ENCODE measurements at regions not wholly inside any gene's neighbourhood (a gene's known extent, or its start where the extent isn't known, plus 50 kb on each side); places are given as distances from the start of the nearest gene placed in this dataset.

DNA sequence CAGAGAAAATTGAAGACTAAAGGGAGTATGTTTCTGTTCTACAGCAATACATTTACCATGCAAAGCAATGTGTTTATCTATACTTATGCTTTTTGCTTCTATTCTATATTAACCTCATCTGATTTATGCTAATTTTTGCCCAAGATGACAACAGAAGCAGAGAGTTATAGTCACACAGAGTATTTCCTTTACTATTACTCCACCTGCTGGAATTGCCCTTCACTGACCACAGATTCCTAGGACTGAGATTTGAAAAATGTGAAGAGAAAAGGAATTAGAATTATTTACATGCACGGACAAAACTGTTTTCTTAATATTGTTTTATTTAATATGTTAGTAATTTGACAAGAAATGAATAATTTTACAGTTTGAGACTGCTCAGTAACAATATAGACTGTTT lies 745.6 kb downstream of the VGLL3 start:
- POLR2A ChIA-PET (ENCODE audit: low non-redundant PET), result no interaction called here
- CTCF ChIA-PET, result interaction anchor here (0.6 to 0.9 kb wide), 2 partner anchors 412 to 426 kb away, joined by 3 to 4 read pairs; no protein-coding TSS in a partner anchor
- no peak for DNase-seq (ENCODE audit: low spot score)
- TF ChIP-seq, protein P1, sequence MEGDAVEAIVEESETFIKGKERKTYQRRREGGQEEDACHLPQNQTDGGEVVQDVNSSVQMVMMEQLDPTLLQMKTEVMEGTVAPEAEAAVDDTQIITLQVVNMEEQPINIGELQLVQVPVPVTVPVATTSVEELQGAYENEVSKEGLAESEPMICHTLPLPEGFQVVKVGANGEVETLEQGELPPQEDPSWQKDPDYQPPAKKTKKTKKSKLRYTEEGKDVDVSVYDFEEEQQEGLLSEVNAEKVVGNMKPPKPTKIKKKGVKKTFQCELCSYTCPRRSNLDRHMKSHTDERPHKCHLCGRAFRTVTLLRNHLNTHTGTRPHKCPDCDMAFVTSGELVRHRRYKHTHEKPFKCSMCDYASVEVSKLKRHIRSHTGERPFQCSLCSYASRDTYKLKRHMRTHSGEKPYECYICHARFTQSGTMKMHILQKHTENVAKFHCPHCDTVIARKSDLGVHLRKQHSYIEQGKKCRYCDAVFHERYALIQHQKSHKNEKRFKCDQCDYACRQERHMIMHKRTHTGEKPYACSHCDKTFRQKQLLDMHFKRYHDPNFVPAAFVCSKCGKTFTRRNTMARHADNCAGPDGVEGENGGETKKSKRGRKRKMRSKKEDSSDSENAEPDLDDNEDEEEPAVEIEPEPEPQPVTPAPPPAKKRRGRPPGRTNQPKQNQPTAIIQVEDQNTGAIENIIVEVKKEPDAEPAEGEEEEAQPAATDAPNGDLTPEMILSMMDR (conservative IDR thresholded peaks at IDR 0.05; ENCODE audit: low read depth), result no peak
- no peak overlapping the region for H3K27ac ChIP-seq

DNA sequence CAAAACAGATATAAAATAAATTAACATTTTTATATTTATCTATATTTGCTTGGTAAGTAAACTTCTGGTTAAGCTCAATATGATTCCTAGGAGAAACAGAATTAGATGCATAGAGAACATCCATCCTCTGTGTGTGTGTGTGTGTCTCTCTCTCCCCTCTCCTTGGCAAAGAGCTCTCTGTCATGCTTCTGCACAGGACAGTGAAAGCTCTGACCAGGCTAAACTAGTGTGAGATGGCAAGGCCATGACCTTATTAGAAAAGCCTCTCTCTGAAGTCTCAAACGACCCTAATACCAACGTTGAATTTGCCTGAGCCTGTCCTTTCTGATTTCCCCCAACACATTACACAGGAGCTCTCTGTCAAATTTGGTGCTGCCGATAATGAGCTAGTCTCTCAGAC lies 746.0 kb downstream of the VGLL3 start:
- POLR2A ChIA-PET (ENCODE audit: low non-redundant PET), result no interaction called here
- no peak overlapping the region for H3K27ac ChIP-seq
- CTCF ChIA-PET, result interaction anchor here (0.6 to 0.9 kb wide), 2 partner anchors 412 to 425 kb away, joined by 3 to 4 read pairs; no protein-coding TSS in a partner anchor
- no peak for DNase-seq (ENCODE audit: low spot score)
- TF ChIP-seq, protein P1 (conservative IDR thresholded peaks at IDR 0.05; ENCODE audit: low read depth), result no peak

DNA sequence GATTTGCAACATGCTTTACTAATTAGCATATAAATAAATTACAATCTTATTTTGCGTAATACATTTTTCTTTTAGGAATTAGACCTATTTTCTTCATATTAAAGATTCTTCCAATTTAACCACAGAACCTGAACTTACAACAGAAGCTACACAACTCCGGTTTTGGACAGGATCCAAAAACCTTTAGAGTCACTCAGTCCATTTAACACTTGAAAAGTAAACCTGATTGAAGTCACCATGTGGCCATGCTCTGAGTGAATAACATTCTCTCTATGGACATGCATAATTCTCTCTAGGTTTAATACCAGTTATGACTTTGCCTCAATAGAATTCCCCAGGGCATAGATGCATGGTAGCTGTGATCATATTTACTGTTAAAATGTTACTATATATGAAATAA lies 751.0 kb downstream of the VGLL3 start:
- CTCF ChIA-PET, result no interaction called here

DNA sequence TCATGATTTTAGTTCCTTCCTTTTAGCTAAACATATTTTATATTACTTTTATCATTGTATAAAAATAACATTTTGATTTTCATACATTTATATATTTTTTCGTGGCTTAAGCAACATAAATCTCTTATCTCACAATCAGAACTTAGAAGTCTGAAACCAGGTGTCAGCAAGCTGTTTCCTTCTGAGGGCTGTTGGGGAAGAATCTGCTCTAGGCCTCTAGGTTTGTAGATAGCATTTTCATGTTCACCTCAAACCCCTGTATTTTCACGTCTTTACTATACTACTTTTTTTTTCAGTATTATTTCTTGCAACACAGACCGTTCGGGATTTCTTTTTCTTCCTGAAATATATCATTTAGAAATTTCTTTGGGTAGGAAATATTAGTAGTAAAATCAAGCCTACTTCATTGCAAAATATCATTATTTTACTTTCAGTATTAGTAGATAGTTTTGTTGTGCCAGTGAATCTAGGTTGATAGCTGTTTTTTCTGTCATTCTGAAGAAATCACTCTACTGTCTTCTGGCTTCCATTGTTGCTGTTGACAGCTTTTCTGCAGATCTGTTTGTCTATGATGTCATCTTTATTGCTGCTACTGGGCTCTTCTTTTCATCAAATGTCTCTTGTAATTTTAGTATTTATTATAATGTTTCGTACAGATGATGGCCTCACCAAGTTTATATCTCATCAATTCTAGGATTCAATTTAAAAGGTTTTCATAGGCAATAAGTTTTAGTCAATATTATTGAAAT lies 756.3 kb downstream of the VGLL3 start:
- TF ChIP-seq, protein P1 (conservative IDR thresholded peaks at IDR 0.05; ENCODE audit: low read depth), result no peak
- DNase-seq (ENCODE audit: low spot score), result no peak
- H3K27ac ChIP-seq, result no peak overlapping the region
- ChIA-PET CTCF (no interaction called here), POLR2A (ENCODE audit: low non-redundant PET) (no interaction called here)

More for the DNA sequence above, 751.0 kb downstream of the VGLL3 start:
- POLR2A ChIA-PET (ENCODE audit: low non-redundant PET), result no interaction called here
- H3K27ac ChIP-seq, result no peak overlapping the region
- TF ChIP-seq, protein P1 (conservative IDR thresholded peaks at IDR 0.05; ENCODE audit: low read depth), result no peak
- no peak for DNase-seq (ENCODE audit: low spot score)

DNA sequence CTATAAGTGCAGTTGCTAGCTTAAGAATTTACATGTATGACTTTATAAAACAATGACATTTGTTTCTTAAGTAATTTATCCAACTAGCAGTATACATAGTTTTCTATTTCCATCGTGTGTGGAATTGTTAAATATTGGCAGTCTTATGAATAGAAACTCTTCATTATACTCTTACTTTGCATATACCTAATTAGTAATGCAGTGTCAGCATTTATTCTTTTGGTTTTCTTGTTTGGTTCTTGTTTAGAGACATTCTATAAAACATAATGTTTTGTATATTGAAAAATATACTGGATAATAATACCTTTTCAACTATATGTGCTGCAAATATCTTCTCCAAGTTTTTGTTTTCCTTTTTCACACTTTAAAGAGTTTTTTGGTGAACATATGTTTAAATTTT lies 760.2 kb downstream of the VGLL3 start:
- ChIA-PET POLR2A (ENCODE audit: low non-redundant PET) (no interaction called here), CTCF (no interaction called here)

DNA sequence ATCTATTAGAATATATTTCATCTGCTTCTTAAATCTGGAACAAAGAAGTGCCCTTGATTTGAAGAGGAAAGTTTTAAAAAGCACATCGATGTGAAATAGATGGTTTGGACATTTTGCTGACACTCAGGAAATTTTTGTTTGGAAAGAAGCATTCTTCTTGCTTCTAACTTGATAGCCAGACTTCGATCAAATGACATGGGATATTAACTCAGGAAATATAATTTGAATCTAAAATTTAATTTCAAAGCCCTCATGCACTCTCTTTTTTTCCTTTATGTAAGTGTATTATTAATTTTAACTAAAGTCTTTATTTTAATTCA lies 761.2 kb downstream of the VGLL3 start:
- TF ChIP-seq, protein P1 (conservative IDR thresholded peaks at IDR 0.05; ENCODE audit: low read depth), result no peak
- ChIA-PET POLR2A (ENCODE audit: low non-redundant PET) (no interaction called here), CTCF (no interaction called here)
- H3K27ac ChIP-seq, result no peak overlapping the region
- no peak for DNase-seq (ENCODE audit: low spot score)

More for the DNA sequence above, 760.2 kb downstream of the VGLL3 start:
- DNase-seq (ENCODE audit: low spot score), result no peak
- no peak overlapping the region for H3K27ac ChIP-seq
- TF ChIP-seq, protein P1 (conservative IDR thresholded peaks at IDR 0.05; ENCODE audit: low read depth), result no peak

Measured in RWPE1 (cell line).